H1 (cell line): ENCODE measurements at regions not wholly inside any gene's neighbourhood (a gene's known extent, or its start where the extent isn't known, plus 50 kb on each side); places are given as distances from the start of the nearest gene placed in this dataset.

Experiments used
- CTCF ChIA-PET: fragments of 300-600 bp; sonication (Branson Sonifier 250); formaldehyde crosslinking; loops from one replicate; lab custom pipeline; 2021; ENCODE audit not compliant: partially characterized antibody; lab: Charles Lee
- POLR2A ChIA-PET: fragments of 300-600 bp; sonication (Branson Sonifier 250); formaldehyde crosslinking; loops from one replicate; lab custom pipeline; 2021; ENCODE audit warnings: inconsistent platforms; ENCODE audit not compliant: partially characterized antibody; lab: Charles Lee
- DNase-seq, 2 experiments: peaks; one replicate each; pipeline versions ENCODE4 v3.0.0 to v3.0.0-alpha.2; 2010 to 2022; ENCODE audit warnings: low spot score in 2 of 2, low read depth in 1 of 2, mixed read lengths in 1 of 2
- FAIRE-seq: peaks from 2 replicates; lab custom pipeline; 2011; peaks lifted over from hg19 to GRCh38; lab: Jason Lieb, UNC
- H2AFZ ChIP-seq: 2 replicates; pipeline ENCODE4 v1.8.1; 2012; ENCODE audit warnings: low read length, inconsistent platforms
- H2AK5ac ChIP-seq: 2 replicates; pipeline ENCODE4 v1.6.1; 2013; ENCODE audit warnings: low read depth, low read length
- H2BK120ac ChIP-seq: replicated peaks from 2 replicates; pipeline ENCODE3; 2013; ENCODE audit warnings: low read depth, low read length, inconsistent platforms
- H2BK12ac ChIP-seq: 2 replicates; pipeline ENCODE4 v1.6.1; 2013; ENCODE audit warnings: low read depth, low read length
- H2BK15ac ChIP-seq: 2 replicates; pipeline ENCODE4 v1.6.1; 2013; ENCODE audit warnings: low read length
- H2BK20ac ChIP-seq: 2 replicates; pipeline ENCODE4 v1.6.1; 2013; ENCODE audit warnings: low read length
- H2BK5ac ChIP-seq: 2 replicates; pipeline ENCODE4 v1.6.1; 2013; ENCODE audit warnings: low read depth, low read length
- H3K14ac ChIP-seq: 2 replicates; pipeline ENCODE4 v1.6.1; 2013; ENCODE audit warnings: inconsistent platforms; ENCODE audit not compliant: insufficient read length
- H3K18ac ChIP-seq: 2 replicates; pipeline ENCODE4 v1.6.1; 2013; ENCODE audit warnings: low read length; ENCODE audit errors: extremely low read depth
- H3K23ac ChIP-seq: 2 replicates; pipeline ENCODE4 v1.6.1; 2013; ENCODE audit warnings: inconsistent platforms; ENCODE audit not compliant: insufficient read length
- H3K23me2 ChIP-seq: 2 replicates; pipeline ENCODE4 v1.6.1; 2013; ENCODE audit warnings: low read depth, low read length
- H3K27ac ChIP-seq: 2 replicates; pipeline ENCODE4 v1.6.1; 2011; ENCODE audit warnings: low read depth, low read length, inconsistent platforms
- H3K27me3 ChIP-seq, 4 experiments: replicated peaks in 1 of 4; 1 replicate in 1 of 4; 2 replicates in 3 of 4; pipeline versions ENCODE4 v1.6.1 to v1.8.1; 2011 to 2013; ENCODE audit warnings: low read length in 3 of 4, mild to moderate bottlenecking in 3 of 4, inconsistent platforms in 2 of 4, mixed read lengths in 2 of 4, moderate library complexity in 1 of 4; ENCODE audit not compliant: control insufficient read depth in 3 of 4, insufficient read depth in 3 of 4; ENCODE audit errors: extremely low read depth in 1 of 4
- H3K36me3 ChIP-seq, 4 experiments: 2 replicates each; pipeline versions ENCODE4 v1.6.1 to v1.8.1; 2011 to 2013; ENCODE audit warnings: mild to moderate bottlenecking in 4 of 4, low read length in 3 of 4, moderate library complexity in 2 of 4, control low read depth in 1 of 4, inconsistent platforms in 1 of 4; ENCODE audit not compliant: insufficient read depth in 4 of 4, control insufficient read depth in 2 of 4
- H3K4ac ChIP-seq: replicated peaks from 2 replicates; pipeline ENCODE3; 2013; ENCODE audit warnings: low read length, low read depth, mixed read lengths, inconsistent platforms; ENCODE audit not compliant: insufficient read length
- H3K4me1 ChIP-seq, 4 experiments: replicated peaks in 1 of 4; 1 replicate in 1 of 4; 2 replicates in 3 of 4; pipeline versions ENCODE4 v1.6.1 to v1.8.1; 2011 to 2013; ENCODE audit warnings: low read length in 3 of 4, inconsistent platforms in 2 of 4, mixed read lengths in 1 of 4; ENCODE audit not compliant: insufficient read depth in 4 of 4, control insufficient read depth in 3 of 4
- H3K4me2 ChIP-seq, 2 experiments: 2 replicates each; pipeline versions ENCODE4 v1.6.1 to v1.8.1; 2011 to 2013; ENCODE audit warnings: low read depth in 2 of 2, low read length in 2 of 2, control low read depth in 1 of 2, inconsistent platforms in 1 of 2, mild to moderate bottlenecking in 1 of 2; ENCODE audit not compliant: insufficient read depth in 1 of 2
- H3K4me3 ChIP-seq, 4 experiments: fragments of 200-600, 300-600 bp in 1 of 4; sonication (generic), shearing (Covaris generic), sonication (Bioruptor Twin) in 1 of 4; 2 replicates each; pipeline versions ENCODE4 v1.5.1 to v1.8.1; 2011 to 2016; ENCODE audit warnings: low read length in 4 of 4, low read depth in 3 of 4, control low read depth in 2 of 4, inconsistent platforms in 2 of 4, mild to moderate bottlenecking in 2 of 4, mixed read lengths in 1 of 4, moderate library complexity in 1 of 4; ENCODE audit not compliant: insufficient read depth in 2 of 4; ENCODE audit errors: extremely low read depth in 1 of 4
- H3K56ac ChIP-seq: replicated peaks from 2 replicates; pipeline ENCODE3; 2013; ENCODE audit warnings: low read depth, mild to moderate bottlenecking, mixed read lengths, low read length, inconsistent platforms; ENCODE audit not compliant: insufficient read length
- H3K79me1 ChIP-seq: 2 replicates; pipeline ENCODE4 v1.6.1; 2013; ENCODE audit warnings: low read depth, low read length, control low read depth
- H3K79me2 ChIP-seq, 2 experiments: 2 replicates each; pipeline versions ENCODE4 v1.6.1 to v1.8.1; 2012 to 2013; ENCODE audit warnings: low read length in 2 of 2, mild to moderate bottlenecking in 2 of 2, inconsistent platforms in 1 of 2; ENCODE audit not compliant: insufficient read depth in 2 of 2, control insufficient read depth in 1 of 2
- H3K9ac ChIP-seq, 4 experiments: replicated peaks in 1 of 4; 1 replicate in 1 of 4; 2 replicates in 3 of 4; pipeline versions ENCODE4 v1.6.1 to v1.8.1; 2011 to 2013; ENCODE audit warnings: low read depth in 3 of 4, low read length in 3 of 4, control low read depth in 2 of 4, mild to moderate bottlenecking in 2 of 4, moderate library complexity in 2 of 4, inconsistent platforms in 1 of 4; ENCODE audit errors: extremely low read depth in 1 of 4
- H3K9me3 ChIP-seq, 2 experiments: 2 replicates each; pipeline versions ENCODE4 v1.6.1 to v1.8.1; 2012 to 2013; ENCODE audit warnings: mild to moderate bottlenecking in 2 of 2, moderate library complexity in 2 of 2, control low read depth in 1 of 2, inconsistent platforms in 1 of 2, low read depth in 1 of 2, low read length in 1 of 2, mixed read lengths in 1 of 2; ENCODE audit not compliant: insufficient read depth in 2 of 2
- H4K20me1 ChIP-seq, 2 experiments: replicated peaks in 1 of 2; 2 replicates each; pipeline versions ENCODE3 to v1.8.1; 2011 to 2013; ENCODE audit warnings: inconsistent platforms in 2 of 2, low read length in 2 of 2, mild to moderate bottlenecking in 1 of 2; ENCODE audit not compliant: insufficient read depth in 2 of 2, control insufficient read depth in 1 of 2
- H4K5ac ChIP-seq: 2 replicates; pipeline ENCODE4 v1.6.1; 2013; ENCODE audit warnings: low read length, low read depth, mixed read lengths, inconsistent platforms; ENCODE audit not compliant: insufficient read length
- H4K8ac ChIP-seq: 2 replicates; pipeline ENCODE4 v1.8.0; 2013; ENCODE audit warnings: mild to moderate bottlenecking, moderate library complexity, low read length, inconsistent platforms; ENCODE audit not compliant: insufficient read depth; ENCODE audit errors: extremely low read depth
- H4K91ac ChIP-seq: replicated peaks from 2 replicates; pipeline ENCODE3; 2013; ENCODE audit warnings: low read length, mixed read lengths, inconsistent platforms; ENCODE audit not compliant: insufficient read length
- CHD7 ChIP-seq: fragments of 300-600 bp; sonication (generic); IDR thresholded peaks from 2 replicates; pipeline ENCODE4 v1.7.1; 2012; ENCODE audit warnings: low read length, moderate library complexity, mild to moderate bottlenecking, inconsistent platforms; ENCODE audit not compliant: insufficient replicate concordance
- WGBS, 2 experiments: shearing (Covaris generic) in 1 of 2; methylation state at CpG; one replicate each; pipeline versions ENCODE4 v1.1.6 to v1.1.7; 2013 to 2015; ENCODE audit warnings: low lambda C conversion rate in 2 of 2, mixed read lengths in 2 of 2, inconsistent platforms in 1 of 2, low coverage in 1 of 2, missing lambda C conversion rate in 1 of 2; ENCODE audit not compliant: insufficient replicate concordance in 2 of 2, insufficient coverage in 1 of 2, insufficient read length in 1 of 2; ENCODE audit errors: extremely low coverage in 1 of 2, missing lambda C conversion rate in 1 of 2; 5-methylcytosine and 5-hydroxymethylcytosine counted together

GRCh38 chr6:22910370-22910769, 341.0 kb downstream of the HDGFL1 start:
- Histone ChIP-seq H2BK120ac (no peak overlapping the region), H3K9me3 (no peaks in the 10 kb centered on the region), H3K36me3 (no peaks in the 10 kb centered on the region), H3K23me2 (peaks cover 2% of the 10 kb centered on the region; the same call in 1 of the 2 replicates), H2BK5ac (no peak overlapping the region), H3K79me2 (no peaks in the 10 kb centered on the region), H3K27ac (no peak overlapping the region), H3K23ac (no peak overlapping the region), H3K27me3 (peaks cover 0 to 1% (median 0%) of the 10 kb centered on the region in 4 experiments; a peak in 1 of 7 replicates), H4K8ac (no peak overlapping the region), H3K4ac (no peak overlapping the region), H4K91ac (no peak overlapping the region), H4K5ac (no peak overlapping the region), H3K56ac (no peak overlapping the region), H3K4me2 (no peak overlapping the region), H2BK20ac (no peak overlapping the region), H3K18ac (no peak overlapping the region), H3K14ac (no peak overlapping the region), H4K20me1 (peaks cover 0 to 1% of the 10 kb centered on the region in 2 experiments), H2AFZ (no peak overlapping the region), H2BK15ac (no peak overlapping the region), H3K79me1 (no peaks in the 10 kb centered on the region), H3K4me3 (no peak overlapping the region), H2AK5ac (no peak overlapping the region), H3K4me1 (peaks cover 0 to 3% (median 0%) of the 10 kb centered on the region in 4 experiments; a peak in 1 of 7 replicates), H3K9ac (no peak overlapping the region), H2BK12ac (no peak overlapping the region)
- FAIRE-seq (no peak), DNase-seq (no peak)
- POLR2A ChIA-PET: no interaction called here
- CTCF ChIA-PET: no interaction called here
- WGBS, 2 experiments: 87% methylated on average over 4 of the region's 4 CpGs; no CpG with 5 or more reads in 1 of the 2 experiments
- TF ChIP-seq CHD7: no peak
